CD4-positive, alpha-beta T cell treated with Interferon alpha-2 for 1 hour (primary cell): ENCODE measurements at regions not wholly inside any gene's neighbourhood (a gene's known extent, or its start where the extent isn't known, plus 50 kb on each side); places are given as distances from the start of the nearest gene placed in this dataset.
A peak's percentile ranks its signal among the peaks of the same experiment; 100 is the strongest.
"Not testable (repeated sequence)": the region's sequence is repeated elsewhere in the genome, so short reads cannot be mapped to it uniquely, and the experiment has no call there.

ENCODE experiments used
- DNase-seq, 2 donors: peaks; one replicate each; pipeline ENCODE4 v3.0.0-alpha.2; 2020 to 2022

- DNase-seq = no peak
Observed at GRCh38 chr2:43068631-43069517, 157.5 kb downstream of the ZFP36L2 start.

- no peak for DNase-seq
Observed at GRCh38 chr2:43068041-43068533, 158.3 kb downstream of the ZFP36L2 start.

GRCh38 chr2:43067254-43068040 lies 159.0 kb downstream of the ZFP36L2 start:
- DNase-seq = no peak

- DNase-seq = not testable (repeated sequence)
Observed at GRCh38 chr2:43066541-43067253, 159.7 kb downstream of the ZFP36L2 start.

- no peak for DNase-seq
Observed at GRCh38 chr2:43065871-43066270, 160.5 kb downstream of the ZFP36L2 start.

- DNase-seq = no peak
Observed at GRCh38 chr2:43065036-43065435, 161.4 kb downstream of the ZFP36L2 start.

- DNase-seq = not testable (repeated sequence)
Observed at GRCh38 chr2:43063096-43063495, 163.3 kb downstream of the ZFP36L2 start.

- DNase-seq = no peak
Observed at GRCh38 chr2:43062058-43062457, 164.3 kb downstream of the ZFP36L2 start.

GRCh38 chr2:43060390-43061016 lies 165.9 kb downstream of the ZFP36L2 start:
- no peak for DNase-seq

- DNase-seq = peak; percentile 31 to 58
Observed at GRCh38 chr2:43059183-43059897, 167.1 kb downstream of the ZFP36L2 start.

- DNase-seq = no peak
Observed at GRCh38 chr2:43058726-43059110, 167.7 kb downstream of the ZFP36L2 start.

GRCh38 chr2:43057742-43058725 lies 168.4 kb downstream of the ZFP36L2 start:
- no peak for DNase-seq

GRCh38 chr2:43057026-43057741 lies 169.2 kb downstream of the ZFP36L2 start:
- no peak for DNase-seq

GRCh38 chr2:43055985-43056384 lies 170.4 kb downstream of the ZFP36L2 start:
- DNase-seq = no peak

- no peak for DNase-seq
Observed at GRCh38 chr2:43055086-43055912, 171.1 kb downstream of the ZFP36L2 start.

- no peak for DNase-seq
Observed at GRCh38 chr2:43054367-43054766, 172.0 kb downstream of the ZFP36L2 start.

GRCh38 chr2:43052944-43053306 lies 173.5 kb downstream of the ZFP36L2 start:
- DNase-seq = no peak

GRCh38 chr2:43052204-43052943 lies 174.0 kb downstream of the ZFP36L2 start:
- DNase-seq = no peak
